ENCODE measurements at regions not wholly inside any gene's neighbourhood (a gene's known extent, or its start where the extent isn't known, plus 50 kb on each side); places are given as distances from the start of the nearest gene placed in this dataset.

DNA sequence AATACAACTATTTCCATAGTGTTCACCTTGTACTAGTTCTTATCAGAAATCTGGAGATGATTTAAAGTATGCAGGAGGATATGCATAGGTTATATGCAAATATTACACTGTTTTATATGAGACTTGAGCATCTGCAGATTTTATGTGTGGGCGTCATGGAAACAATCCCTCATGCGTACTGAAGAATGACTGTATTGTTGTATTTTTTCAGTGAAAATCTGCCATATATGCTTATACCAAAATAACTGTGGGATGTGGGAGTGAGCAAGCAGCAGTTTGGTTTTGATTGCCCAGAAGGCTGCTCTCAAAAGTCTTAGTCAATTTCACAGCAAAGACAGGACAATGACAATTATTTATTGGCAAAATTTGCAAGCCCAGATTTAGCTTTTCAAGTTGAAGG, 238.8 kb upstream of the PCDH20 start:
- Histone ChIP-seq H4K20me1 (replicated peaks; ENCODE audit: insufficient read depth) (no peaks in the 10 kb centered on the region), H3F3A (replicated peaks; ENCODE audit: low read depth) (no peaks in the 10 kb centered on the region), H3K27me3 (ENCODE audit: insufficient read depth) (no peaks in the 10 kb centered on the region), H3K79me2 (replicated peaks; ENCODE audit: insufficient read depth) (no peaks in the 10 kb centered on the region), H3K4me1 (ENCODE audit: insufficient read depth) (no peaks in the 10 kb centered on the region), H3K36me3 (ENCODE audit: insufficient read depth) (no peaks in the 10 kb centered on the region), H3K9me2 (ENCODE audit: insufficient read depth) (no peaks in the 10 kb centered on the region), H3K4me3 (no peak overlapping the region), H3K27ac (ENCODE audit: low read depth) (no peak overlapping the region), H3K4me2 (no peak overlapping the region), H2AFZ (no peak overlapping the region)
- TF ChIP-seq POLR2AphosphoS5 (IDR thresholded peaks at IDR 0.05; ENCODE audit: low read depth) (no peak), JUNB (IDR thresholded peaks at IDR 0.05; ENCODE audit: unreplicated experiment) (no peak), ZNF331 (CRISPR knock-in tag; IDR thresholded peaks at IDR 0.05; ENCODE audit: low read depth) (no peak), CREB1 (CRISPR knock-in tag; IDR thresholded peaks at IDR 0.05; ENCODE audit: low read depth) (no peak), STAT1 (IDR thresholded peaks at IDR 0.05; ENCODE audit: unreplicated experiment) (no peak), EZH2 (IDR thresholded peaks at IDR 0.05; ENCODE audit: low read depth, unreplicated experiment) (no peak), NANOG (IDR thresholded peaks at IDR 0.05; ENCODE audit: borderline replicate concordance) (no peak), ZNF114 (CRISPR knock-in tag; IDR thresholded peaks at IDR 0.05) (no peak), EZH2phosphoT487 (IDR thresholded peaks at IDR 0.05; ENCODE audit: unreplicated experiment) (no peak)
- TF ChIP-seq, protein P1, sequence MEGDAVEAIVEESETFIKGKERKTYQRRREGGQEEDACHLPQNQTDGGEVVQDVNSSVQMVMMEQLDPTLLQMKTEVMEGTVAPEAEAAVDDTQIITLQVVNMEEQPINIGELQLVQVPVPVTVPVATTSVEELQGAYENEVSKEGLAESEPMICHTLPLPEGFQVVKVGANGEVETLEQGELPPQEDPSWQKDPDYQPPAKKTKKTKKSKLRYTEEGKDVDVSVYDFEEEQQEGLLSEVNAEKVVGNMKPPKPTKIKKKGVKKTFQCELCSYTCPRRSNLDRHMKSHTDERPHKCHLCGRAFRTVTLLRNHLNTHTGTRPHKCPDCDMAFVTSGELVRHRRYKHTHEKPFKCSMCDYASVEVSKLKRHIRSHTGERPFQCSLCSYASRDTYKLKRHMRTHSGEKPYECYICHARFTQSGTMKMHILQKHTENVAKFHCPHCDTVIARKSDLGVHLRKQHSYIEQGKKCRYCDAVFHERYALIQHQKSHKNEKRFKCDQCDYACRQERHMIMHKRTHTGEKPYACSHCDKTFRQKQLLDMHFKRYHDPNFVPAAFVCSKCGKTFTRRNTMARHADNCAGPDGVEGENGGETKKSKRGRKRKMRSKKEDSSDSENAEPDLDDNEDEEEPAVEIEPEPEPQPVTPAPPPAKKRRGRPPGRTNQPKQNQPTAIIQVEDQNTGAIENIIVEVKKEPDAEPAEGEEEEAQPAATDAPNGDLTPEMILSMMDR (conservative IDR thresholded peaks at IDR 0.05; ENCODE audit: low read depth in 2 of 2): no peak
- TF ChIP-seq, protein P2, sequence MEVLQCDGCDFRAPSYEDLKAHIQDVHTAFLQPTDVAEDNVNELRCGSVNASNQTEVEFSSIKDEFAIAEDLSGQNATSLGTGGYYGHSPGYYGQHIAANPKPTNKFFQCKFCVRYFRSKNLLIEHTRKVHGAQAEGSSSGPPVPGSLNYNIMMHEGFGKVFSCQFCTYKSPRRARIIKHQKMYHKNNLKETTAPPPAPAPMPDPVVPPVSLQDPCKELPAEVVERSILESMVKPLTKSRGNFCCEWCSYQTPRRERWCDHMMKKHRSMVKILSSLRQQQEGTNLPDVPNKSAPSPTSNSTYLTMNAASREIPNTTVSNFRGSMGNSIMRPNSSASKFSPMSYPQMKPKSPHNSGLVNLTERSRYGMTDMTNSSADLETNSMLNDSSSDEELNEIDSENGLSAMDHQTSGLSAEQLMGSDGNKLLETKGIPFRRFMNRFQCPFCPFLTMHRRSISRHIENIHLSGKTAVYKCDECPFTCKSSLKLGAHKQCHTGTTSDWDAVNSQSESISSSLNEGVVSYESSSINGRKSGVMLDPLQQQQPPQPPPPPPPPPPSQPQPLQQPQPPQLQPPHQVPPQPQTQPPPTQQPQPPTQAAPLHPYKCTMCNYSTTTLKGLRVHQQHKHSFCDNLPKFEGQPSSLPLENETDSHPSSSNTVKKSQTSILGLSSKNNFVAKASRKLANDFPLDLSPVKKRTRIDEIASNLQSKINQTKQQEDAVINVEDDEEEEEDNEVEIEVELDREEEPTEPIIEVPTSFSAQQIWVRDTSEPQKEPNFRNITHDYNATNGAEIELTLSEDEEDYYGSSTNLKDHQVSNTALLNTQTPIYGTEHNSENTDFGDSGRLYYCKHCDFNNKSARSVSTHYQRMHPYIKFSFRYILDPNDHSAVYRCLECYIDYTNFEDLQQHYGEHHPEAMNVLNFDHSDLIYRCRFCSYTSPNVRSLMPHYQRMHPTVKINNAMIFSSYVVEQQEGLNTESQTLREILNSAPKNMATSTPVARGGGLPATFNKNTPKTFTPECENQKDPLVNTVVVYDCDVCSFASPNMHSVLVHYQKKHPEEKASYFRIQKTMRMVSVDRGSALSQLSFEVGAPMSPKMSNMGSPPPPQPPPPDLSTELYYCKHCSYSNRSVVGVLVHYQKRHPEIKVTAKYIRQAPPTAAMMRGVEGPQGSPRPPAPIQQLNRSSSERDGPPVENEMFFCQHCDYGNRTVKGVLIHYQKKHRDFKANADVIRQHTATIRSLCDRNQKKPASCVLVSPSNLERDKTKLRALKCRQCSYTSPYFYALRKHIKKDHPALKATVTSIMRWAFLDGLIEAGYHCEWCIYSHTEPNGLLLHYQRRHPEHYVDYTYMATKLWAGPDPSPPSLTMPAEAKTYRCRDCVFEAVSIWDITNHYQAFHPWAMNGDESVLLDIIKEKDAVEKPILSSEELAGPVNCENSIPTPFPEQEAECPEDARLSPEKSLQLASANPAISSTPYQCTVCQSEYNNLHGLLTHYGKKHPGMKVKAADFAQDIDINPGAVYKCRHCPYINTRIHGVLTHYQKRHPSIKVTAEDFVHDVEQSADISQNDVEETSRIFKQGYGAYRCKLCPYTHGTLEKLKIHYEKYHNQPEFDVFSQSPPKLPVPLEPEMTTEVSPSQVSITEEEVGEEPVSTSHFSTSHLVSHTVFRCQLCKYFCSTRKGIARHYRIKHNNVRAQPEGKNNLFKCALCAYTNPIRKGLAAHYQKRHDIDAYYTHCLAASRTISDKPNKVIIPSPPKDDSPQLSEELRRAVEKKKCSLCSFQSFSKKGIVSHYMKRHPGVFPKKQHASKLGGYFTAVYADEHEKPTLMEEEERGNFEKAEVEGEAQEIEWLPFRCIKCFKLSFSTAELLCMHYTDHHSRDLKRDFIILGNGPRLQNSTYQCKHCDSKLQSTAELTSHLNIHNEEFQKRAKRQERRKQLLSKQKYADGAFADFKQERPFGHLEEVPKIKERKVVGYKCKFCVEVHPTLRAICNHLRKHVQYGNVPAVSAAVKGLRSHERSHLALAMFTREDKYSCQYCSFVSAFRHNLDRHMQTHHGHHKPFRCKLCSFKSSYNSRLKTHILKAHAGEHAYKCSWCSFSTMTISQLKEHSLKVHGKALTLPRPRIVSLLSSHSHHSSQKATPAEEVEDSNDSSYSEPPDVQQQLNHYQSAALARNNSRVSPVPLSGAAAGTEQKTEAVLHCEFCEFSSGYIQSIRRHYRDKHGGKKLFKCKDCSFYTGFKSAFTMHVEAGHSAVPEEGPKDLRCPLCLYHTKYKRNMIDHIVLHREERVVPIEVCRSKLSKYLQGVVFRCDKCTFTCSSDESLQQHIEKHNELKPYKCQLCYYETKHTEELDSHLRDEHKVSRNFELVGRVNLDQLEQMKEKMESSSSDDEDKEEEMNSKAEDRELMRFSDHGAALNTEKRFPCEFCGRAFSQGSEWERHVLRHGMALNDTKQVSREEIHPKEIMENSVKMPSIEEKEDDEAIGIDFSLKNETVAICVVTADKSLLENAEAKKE (CRISPR knock-in tag; IDR thresholded peaks at IDR 0.05): no peak
- TF ChIP-seq, protein P3, sequence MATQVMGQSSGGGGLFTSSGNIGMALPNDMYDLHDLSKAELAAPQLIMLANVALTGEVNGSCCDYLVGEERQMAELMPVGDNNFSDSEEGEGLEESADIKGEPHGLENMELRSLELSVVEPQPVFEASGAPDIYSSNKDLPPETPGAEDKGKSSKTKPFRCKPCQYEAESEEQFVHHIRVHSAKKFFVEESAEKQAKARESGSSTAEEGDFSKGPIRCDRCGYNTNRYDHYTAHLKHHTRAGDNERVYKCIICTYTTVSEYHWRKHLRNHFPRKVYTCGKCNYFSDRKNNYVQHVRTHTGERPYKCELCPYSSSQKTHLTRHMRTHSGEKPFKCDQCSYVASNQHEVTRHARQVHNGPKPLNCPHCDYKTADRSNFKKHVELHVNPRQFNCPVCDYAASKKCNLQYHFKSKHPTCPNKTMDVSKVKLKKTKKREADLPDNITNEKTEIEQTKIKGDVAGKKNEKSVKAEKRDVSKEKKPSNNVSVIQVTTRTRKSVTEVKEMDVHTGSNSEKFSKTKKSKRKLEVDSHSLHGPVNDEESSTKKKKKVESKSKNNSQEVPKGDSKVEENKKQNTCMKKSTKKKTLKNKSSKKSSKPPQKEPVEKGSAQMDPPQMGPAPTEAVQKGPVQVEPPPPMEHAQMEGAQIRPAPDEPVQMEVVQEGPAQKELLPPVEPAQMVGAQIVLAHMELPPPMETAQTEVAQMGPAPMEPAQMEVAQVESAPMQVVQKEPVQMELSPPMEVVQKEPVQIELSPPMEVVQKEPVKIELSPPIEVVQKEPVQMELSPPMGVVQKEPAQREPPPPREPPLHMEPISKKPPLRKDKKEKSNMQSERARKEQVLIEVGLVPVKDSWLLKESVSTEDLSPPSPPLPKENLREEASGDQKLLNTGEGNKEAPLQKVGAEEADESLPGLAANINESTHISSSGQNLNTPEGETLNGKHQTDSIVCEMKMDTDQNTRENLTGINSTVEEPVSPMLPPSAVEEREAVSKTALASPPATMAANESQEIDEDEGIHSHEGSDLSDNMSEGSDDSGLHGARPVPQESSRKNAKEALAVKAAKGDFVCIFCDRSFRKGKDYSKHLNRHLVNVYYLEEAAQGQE (IDR thresholded peaks at IDR 0.05; ENCODE audit: unreplicated experiment): no peak
- TF ChIP-seq, protein P4, sequence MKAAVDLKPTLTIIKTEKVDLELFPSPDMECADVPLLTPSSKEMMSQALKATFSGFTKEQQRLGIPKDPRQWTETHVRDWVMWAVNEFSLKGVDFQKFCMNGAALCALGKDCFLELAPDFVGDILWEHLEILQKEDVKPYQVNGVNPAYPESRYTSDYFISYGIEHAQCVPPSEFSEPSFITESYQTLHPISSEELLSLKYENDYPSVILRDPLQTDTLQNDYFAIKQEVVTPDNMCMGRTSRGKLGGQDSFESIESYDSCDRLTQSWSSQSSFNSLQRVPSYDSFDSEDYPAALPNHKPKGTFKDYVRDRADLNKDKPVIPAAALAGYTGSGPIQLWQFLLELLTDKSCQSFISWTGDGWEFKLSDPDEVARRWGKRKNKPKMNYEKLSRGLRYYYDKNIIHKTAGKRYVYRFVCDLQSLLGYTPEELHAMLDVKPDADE (IDR thresholded peaks at IDR 0.05): no peak
- H3K27me3 Mint-ChIP-seq (ENCODE audit: insufficient read depth, low read depth, poor library complexity): no peaks in the 10 kb centered on the region
- H3K36me3 Mint-ChIP-seq (ENCODE audit: low read depth): no peaks in the 10 kb centered on the region
- no peak for DNase-seq (ENCODE audit: low spot score)
- no peak overlapping the region for H3K27ac Mint-ChIP-seq
- no peak overlapping the region for H3K4me3 Mint-ChIP-seq
- no peaks in the 10 kb centered on the region for H3K4me1 Mint-ChIP-seq
- ATAC-seq: no peak
- no peaks in the 10 kb centered on the region for H3K9me3 Mint-ChIP-seq

Measured in GM23338 (cell line).